ENCODE measurements at regions not wholly inside any gene's neighbourhood (a gene's known extent, or its start where the extent isn't known, plus 50 kb on each side); places are given as distances from the start of the nearest gene placed in this dataset.
"Not testable (repeated sequence)": the region's sequence is repeated elsewhere in the genome, so short reads cannot be mapped to it uniquely, and the experiment has no call there.

DNA sequence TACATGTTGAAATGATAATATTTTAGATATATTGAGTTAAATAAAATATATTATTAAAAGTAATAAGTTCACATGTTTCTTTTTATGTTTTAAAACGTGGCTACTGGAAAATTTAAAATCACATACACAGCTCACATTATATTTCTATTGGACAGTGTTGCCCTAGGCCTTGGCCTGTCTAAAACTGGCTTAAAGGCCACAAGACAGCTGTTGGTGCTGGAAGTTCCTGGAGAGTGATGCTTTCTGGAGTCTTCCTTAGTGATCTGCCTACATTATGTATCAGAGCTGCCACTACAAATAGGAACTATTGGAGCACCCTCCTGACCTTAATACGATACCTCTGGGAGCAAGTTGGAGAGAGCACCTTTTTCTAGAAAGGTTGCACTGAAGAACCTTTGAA, 254.1 kb upstream of the C2CD4B start:
- Histone ChIP-seq H4K20me1 (ENCODE audit: insufficient read depth, low read length) (no peaks in the 10 kb centered on the region), H2AFZ (ENCODE audit: low read length) (no peak overlapping the region), H3K4me2 (ENCODE audit: low read length) (no peak overlapping the region), H3K27ac (ENCODE audit: low read depth, low read length, poor library complexity, severe bottlenecking) (no peak overlapping the region), H3K4me3 (ENCODE audit: low read depth, low read length, poor library complexity, severe bottlenecking) (no peak overlapping the region), H3K79me2 (ENCODE audit: insufficient read depth, low read depth, low read length) (no peaks in the 10 kb centered on the region), H3K9me2 (ENCODE audit: insufficient read depth, low read length) (no peaks in the 10 kb centered on the region), H3K4me1 (ENCODE audit: insufficient read depth, low read length, poor library complexity, severe bottlenecking) (no peaks in the 10 kb centered on the region), H3K36me3 (ENCODE audit: insufficient read depth, low read length) (no peaks in the 10 kb centered on the region), H3K9me3 (ENCODE audit: low read length) (no peaks in the 10 kb centered on the region)
- DNase-seq (ENCODE audit: low spot score) = no peak
- intact Hi-C loops (cut with micrococcal nuclease; ENCODE audit: unreplicated experiment) = no loop called here
- TF ChIP-seq, protein P1, sequence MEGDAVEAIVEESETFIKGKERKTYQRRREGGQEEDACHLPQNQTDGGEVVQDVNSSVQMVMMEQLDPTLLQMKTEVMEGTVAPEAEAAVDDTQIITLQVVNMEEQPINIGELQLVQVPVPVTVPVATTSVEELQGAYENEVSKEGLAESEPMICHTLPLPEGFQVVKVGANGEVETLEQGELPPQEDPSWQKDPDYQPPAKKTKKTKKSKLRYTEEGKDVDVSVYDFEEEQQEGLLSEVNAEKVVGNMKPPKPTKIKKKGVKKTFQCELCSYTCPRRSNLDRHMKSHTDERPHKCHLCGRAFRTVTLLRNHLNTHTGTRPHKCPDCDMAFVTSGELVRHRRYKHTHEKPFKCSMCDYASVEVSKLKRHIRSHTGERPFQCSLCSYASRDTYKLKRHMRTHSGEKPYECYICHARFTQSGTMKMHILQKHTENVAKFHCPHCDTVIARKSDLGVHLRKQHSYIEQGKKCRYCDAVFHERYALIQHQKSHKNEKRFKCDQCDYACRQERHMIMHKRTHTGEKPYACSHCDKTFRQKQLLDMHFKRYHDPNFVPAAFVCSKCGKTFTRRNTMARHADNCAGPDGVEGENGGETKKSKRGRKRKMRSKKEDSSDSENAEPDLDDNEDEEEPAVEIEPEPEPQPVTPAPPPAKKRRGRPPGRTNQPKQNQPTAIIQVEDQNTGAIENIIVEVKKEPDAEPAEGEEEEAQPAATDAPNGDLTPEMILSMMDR (conservative IDR thresholded peaks at IDR 0.05; ENCODE audit: low read length) = no peak
- no peak for TF ChIP-seq EZH2phosphoT487 (IDR thresholded peaks at IDR 0.05; ENCODE audit: borderline replicate concordance, low read depth, low read length)
- POLR2A ChIA-PET = no interaction called here
- CTCF ChIA-PET (ENCODE audit: unreplicated experiment) = no interaction called here
- BruUV-seq (replicated peaks) = no TSS peak

DNA sequence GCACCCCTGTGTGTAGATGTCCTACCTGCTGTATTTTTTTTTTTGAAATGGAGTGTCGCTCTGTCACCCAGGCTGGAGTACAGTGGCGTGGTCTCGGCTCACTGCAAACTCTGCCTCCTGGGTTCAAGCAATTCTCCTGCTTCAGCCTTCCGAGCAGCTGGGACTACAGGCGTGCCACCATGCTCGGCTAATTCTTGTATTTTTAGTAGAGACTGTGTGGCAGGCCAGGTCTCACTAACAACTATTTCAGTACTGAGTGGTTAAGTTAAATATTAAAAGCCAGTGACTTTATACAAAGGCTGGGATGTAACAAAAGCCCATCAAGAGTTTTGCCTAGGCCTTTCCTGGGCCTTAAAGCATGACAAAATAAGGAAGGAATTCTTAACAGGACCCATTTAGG, 255.3 kb upstream of the C2CD4B start:
- H3K9me2 ChIP-seq (ENCODE audit: insufficient read depth, low read length); H2AFZ ChIP-seq (ENCODE audit: low read length); H3K36me3 ChIP-seq (ENCODE audit: insufficient read depth, low read length); BruUV-seq (replicated peaks); DNase-seq (ENCODE audit: low spot score); H3K4me2 ChIP-seq (ENCODE audit: low read length); H4K20me1 ChIP-seq (ENCODE audit: insufficient read depth, low read length); intact Hi-C loops (cut with micrococcal nuclease; ENCODE audit: unreplicated experiment); H3K4me3 ChIP-seq (ENCODE audit: low read depth, low read length, poor library complexity, severe bottlenecking); H3K79me2 ChIP-seq (ENCODE audit: insufficient read depth, low read depth, low read length); H3K4me1 ChIP-seq (ENCODE audit: insufficient read depth, low read length, poor library complexity, severe bottlenecking); POLR2A ChIA-PET; H3K9me3 ChIP-seq (ENCODE audit: low read length); H3K27ac ChIP-seq (ENCODE audit: low read depth, low read length, poor library complexity, severe bottlenecking); CTCF ChIA-PET (ENCODE audit: unreplicated experiment): not testable (repeated sequence)

DNA sequence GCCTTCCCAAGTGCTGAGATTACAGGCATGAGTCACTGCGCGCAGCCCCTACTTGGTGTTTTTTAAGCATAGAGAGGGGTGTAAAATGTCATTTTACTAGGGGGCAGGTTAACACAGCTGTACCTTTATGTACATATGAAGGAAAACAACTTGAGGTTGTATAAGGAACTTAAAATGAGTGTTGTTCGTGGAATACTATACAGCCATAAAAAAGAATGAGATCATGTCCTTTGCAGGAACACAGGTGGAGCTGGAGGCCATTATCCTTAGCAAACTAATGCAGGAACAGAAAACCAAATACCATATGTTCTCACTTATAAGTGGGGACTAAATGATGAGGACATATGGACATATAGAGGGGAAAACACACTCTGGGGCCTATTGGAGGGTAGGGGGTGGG, 256.2 kb upstream of the C2CD4B start:
- TF ChIP-seq, protein P1 (conservative IDR thresholded peaks at IDR 0.05; ENCODE audit: low read length) = no peak
- TF ChIP-seq EZH2phosphoT487 (IDR thresholded peaks at IDR 0.05; ENCODE audit: borderline replicate concordance, low read depth, low read length) = no peak
- intact Hi-C loops (cut with micrococcal nuclease; ENCODE audit: unreplicated experiment) = no loop called here
- Histone ChIP-seq H3K36me3 (ENCODE audit: insufficient read depth, low read length) (no peaks in the 10 kb centered on the region), H2AFZ (ENCODE audit: low read length) (no peak overlapping the region), H3K79me2 (ENCODE audit: insufficient read depth, low read depth, low read length) (no peaks in the 10 kb centered on the region), H3K4me1 (ENCODE audit: insufficient read depth, low read length, poor library complexity, severe bottlenecking) (no peaks in the 10 kb centered on the region), H3K4me3 (ENCODE audit: low read depth, low read length, poor library complexity, severe bottlenecking) (no peak overlapping the region), H3K9me3 (ENCODE audit: low read length) (no peaks in the 10 kb centered on the region), H3K9me2 (ENCODE audit: insufficient read depth, low read length) (no peaks in the 10 kb centered on the region), H3K4me2 (ENCODE audit: low read length) (no peak overlapping the region), H4K20me1 (ENCODE audit: insufficient read depth, low read length) (no peaks in the 10 kb centered on the region), H3K27ac (ENCODE audit: low read depth, low read length, poor library complexity, severe bottlenecking) (no peak overlapping the region)
- DNase-seq (ENCODE audit: low spot score) = no peak
- no TSS peak for BruUV-seq (replicated peaks)
- POLR2A ChIA-PET = interaction anchor here (0.7 kb wide), 1 partner anchor 1039 kb away, joined by 5 read pairs; no protein-coding TSS in a partner anchor
- CTCF ChIA-PET (ENCODE audit: unreplicated experiment) = no interaction called here
